ENCODE measurements at regions not wholly inside any gene's neighbourhood (a gene's known extent, or its start where the extent isn't known, plus 50 kb on each side); places are given as distances from the start of the nearest gene placed in this dataset.

DNA sequence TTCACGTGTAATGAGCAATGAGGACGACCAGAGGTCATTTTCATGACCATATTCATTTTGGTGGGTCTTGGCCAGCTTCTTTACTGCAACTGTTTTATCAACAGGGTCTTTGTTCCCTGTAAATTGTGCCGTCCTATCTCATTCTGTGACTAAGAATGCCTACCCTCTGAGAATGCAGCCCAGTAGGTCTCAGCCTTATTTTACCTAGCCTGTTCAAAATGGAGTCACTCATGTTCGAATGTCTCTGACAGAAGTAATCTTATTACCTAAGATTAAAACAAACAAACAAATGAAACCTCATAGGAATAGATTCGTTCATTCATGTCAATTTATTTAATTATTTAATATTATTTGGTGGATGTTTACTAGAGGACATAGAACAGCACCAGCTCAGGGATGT is 714.8 kb downstream of the ADCYAP1 start:
- no peaks in the 10 kb centered on the region for H3K4me1 ChIP-seq (ENCODE audit: control insufficient read depth in 4 of 4, insufficient read depth in 4 of 4, low read length in 3 of 4)
- no peaks in the 10 kb centered on the region for H3K9me3 ChIP-seq (ENCODE audit: control insufficient read depth in 4 of 4, low read length in 3 of 4)
- no peak overlapping the region for H3K4me3 ChIP-seq (ENCODE audit: low read depth in 1 of 3, low read length in 3 of 3)
- H3K9ac ChIP-seq (ENCODE audit: low read depth in 1 of 2, low read length in 2 of 2), result no peak overlapping the region
- no peak for DNase-seq (ENCODE audit: low spot score)
- no peaks in the 10 kb centered on the region for H3K36me3 ChIP-seq (ENCODE audit: control insufficient read depth in 4 of 4, insufficient read depth in 3 of 4, low read depth in 1 of 4, low read length in 3 of 4)
- H3K27ac ChIP-seq (ENCODE audit: low read depth in 1 of 2, low read length in 2 of 2), result no peak overlapping the region
- TF ChIP-seq, protein P1, sequence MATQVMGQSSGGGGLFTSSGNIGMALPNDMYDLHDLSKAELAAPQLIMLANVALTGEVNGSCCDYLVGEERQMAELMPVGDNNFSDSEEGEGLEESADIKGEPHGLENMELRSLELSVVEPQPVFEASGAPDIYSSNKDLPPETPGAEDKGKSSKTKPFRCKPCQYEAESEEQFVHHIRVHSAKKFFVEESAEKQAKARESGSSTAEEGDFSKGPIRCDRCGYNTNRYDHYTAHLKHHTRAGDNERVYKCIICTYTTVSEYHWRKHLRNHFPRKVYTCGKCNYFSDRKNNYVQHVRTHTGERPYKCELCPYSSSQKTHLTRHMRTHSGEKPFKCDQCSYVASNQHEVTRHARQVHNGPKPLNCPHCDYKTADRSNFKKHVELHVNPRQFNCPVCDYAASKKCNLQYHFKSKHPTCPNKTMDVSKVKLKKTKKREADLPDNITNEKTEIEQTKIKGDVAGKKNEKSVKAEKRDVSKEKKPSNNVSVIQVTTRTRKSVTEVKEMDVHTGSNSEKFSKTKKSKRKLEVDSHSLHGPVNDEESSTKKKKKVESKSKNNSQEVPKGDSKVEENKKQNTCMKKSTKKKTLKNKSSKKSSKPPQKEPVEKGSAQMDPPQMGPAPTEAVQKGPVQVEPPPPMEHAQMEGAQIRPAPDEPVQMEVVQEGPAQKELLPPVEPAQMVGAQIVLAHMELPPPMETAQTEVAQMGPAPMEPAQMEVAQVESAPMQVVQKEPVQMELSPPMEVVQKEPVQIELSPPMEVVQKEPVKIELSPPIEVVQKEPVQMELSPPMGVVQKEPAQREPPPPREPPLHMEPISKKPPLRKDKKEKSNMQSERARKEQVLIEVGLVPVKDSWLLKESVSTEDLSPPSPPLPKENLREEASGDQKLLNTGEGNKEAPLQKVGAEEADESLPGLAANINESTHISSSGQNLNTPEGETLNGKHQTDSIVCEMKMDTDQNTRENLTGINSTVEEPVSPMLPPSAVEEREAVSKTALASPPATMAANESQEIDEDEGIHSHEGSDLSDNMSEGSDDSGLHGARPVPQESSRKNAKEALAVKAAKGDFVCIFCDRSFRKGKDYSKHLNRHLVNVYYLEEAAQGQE (IDR thresholded peaks at IDR 0.05), result no peak
- TF ChIP-seq GABPA (IDR thresholded peaks at IDR 0.05 in 1 of 2, conservative IDR thresholded peaks at IDR 0.05 in 1 of 2), result no peak
- TF ChIP-seq, protein P2, sequence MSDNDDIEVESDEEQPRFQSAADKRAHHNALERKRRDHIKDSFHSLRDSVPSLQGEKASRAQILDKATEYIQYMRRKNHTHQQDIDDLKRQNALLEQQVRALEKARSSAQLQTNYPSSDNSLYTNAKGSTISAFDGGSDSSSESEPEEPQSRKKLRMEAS (IDR thresholded peaks at IDR 0.05), result no peak
- no peak for TF ChIP-seq YY1 (IDR thresholded peaks at IDR 0.05)
- TF ChIP-seq SP1 (IDR thresholded peaks at IDR 0.05), result no peak
- no peak for TF ChIP-seq NR2F2 (IDR thresholded peaks at IDR 0.05)
- TF ChIP-seq FOXA1 (IDR thresholded peaks at IDR 0.05), result no peak
- TF ChIP-seq, protein P3, sequence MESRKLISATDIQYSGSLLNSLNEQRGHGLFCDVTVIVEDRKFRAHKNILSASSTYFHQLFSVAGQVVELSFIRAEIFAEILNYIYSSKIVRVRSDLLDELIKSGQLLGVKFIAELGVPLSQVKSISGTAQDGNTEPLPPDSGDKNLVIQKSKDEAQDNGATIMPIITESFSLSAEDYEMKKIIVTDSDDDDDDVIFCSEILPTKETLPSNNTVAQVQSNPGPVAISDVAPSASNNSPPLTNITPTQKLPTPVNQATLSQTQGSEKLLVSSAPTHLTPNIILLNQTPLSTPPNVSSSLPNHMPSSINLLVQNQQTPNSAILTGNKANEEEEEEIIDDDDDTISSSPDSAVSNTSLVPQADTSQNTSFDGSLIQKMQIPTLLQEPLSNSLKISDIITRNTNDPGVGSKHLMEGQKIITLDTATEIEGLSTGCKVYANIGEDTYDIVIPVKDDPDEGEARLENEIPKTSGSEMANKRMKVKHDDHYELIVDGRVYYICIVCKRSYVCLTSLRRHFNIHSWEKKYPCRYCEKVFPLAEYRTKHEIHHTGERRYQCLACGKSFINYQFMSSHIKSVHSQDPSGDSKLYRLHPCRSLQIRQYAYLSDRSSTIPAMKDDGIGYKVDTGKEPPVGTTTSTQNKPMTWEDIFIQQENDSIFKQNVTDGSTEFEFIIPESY (IDR thresholded peaks at IDR 0.05), result no peak
- TF ChIP-seq, protein P4, sequence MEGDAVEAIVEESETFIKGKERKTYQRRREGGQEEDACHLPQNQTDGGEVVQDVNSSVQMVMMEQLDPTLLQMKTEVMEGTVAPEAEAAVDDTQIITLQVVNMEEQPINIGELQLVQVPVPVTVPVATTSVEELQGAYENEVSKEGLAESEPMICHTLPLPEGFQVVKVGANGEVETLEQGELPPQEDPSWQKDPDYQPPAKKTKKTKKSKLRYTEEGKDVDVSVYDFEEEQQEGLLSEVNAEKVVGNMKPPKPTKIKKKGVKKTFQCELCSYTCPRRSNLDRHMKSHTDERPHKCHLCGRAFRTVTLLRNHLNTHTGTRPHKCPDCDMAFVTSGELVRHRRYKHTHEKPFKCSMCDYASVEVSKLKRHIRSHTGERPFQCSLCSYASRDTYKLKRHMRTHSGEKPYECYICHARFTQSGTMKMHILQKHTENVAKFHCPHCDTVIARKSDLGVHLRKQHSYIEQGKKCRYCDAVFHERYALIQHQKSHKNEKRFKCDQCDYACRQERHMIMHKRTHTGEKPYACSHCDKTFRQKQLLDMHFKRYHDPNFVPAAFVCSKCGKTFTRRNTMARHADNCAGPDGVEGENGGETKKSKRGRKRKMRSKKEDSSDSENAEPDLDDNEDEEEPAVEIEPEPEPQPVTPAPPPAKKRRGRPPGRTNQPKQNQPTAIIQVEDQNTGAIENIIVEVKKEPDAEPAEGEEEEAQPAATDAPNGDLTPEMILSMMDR (IDR thresholded peaks at IDR 0.05; ENCODE audit: low read depth, low read length, missing input control), result no peak
- TF ChIP-seq, protein P5, sequence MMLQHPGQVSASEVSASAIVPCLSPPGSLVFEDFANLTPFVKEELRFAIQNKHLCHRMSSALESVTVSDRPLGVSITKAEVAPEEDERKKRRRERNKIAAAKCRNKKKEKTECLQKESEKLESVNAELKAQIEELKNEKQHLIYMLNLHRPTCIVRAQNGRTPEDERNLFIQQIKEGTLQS (IDR thresholded peaks at IDR 0.05), result no peak
- no peak for TF ChIP-seq HNF4A (conservative IDR thresholded peaks at IDR 0.05)
- TF ChIP-seq RAD21 (IDR thresholded peaks at IDR 0.05), result no peak
- TF ChIP-seq JUND (IDR thresholded peaks at IDR 0.05), result no peak
- no peak for TF ChIP-seq RXRA (IDR thresholded peaks at IDR 0.05)
- TF ChIP-seq EGR1 (IDR thresholded peaks at IDR 0.05; ENCODE audit: low read depth in 2 of 2), result no peak
- TF ChIP-seq FOXA2 (IDR thresholded peaks at IDR 0.05), result no peak
- no peak for TF ChIP-seq HNF4G (IDR thresholded peaks at IDR 0.05)
- no peak for TF ChIP-seq TAF1 (conservative IDR thresholded peaks at IDR 0.05)
- 69% methylated on average over 5 of the region's 5 CpGs for WGBS
- no peaks in the 10 kb centered on the region for H3K27me3 ChIP-seq (ENCODE audit: control insufficient read depth in 4 of 4, insufficient read depth in 4 of 4, low read length in 3 of 4)
